HepG2 (cell line): ENCODE measurements at regions not wholly inside any gene's neighbourhood (a gene's known extent, or its start where the extent isn't known, plus 50 kb on each side); places are given as distances from the start of the nearest gene placed in this dataset.

Experiments
- ATAC-seq: fragments of 200-7000 bp; cut with Tn5 transposase; 3 replicates; pipeline ENCODE4 v1.9.1; 2020; ENCODE audit warnings: mild to moderate bottlenecking, moderate library complexity
- BruUV-seq: library from RNA; stranded (reverse); fragments of 400-500 nt; replicated peaks from 2 replicates; lab custom pipeline; 2021; lab: Mats Ljungman, UMichigan
- CTCF ChIA-PET: fragments of 300-600 bp; formaldehyde crosslinking; extraction: SDS; loops from one replicate; lab custom pipeline; 2021; ENCODE audit warnings: low total read pairs, inconsistent platforms, low intra/inter-chr PET ratio; lab: Yijun Ruan, JAX
- POLR2A ChIA-PET: fragments of 350-600 bp; sonication (Branson Sonifier 250); formaldehyde crosslinking; loops from one replicate; lab custom pipeline; 2020; ENCODE audit warnings: antibody characterized with exemption, inconsistent platforms; lab: Yijun Ruan, JAX
- DNase-seq: peaks from one replicate; pipeline ENCODE4 v3.0.0-alpha.2; 2015; ENCODE audit warnings: low spot score
- FAIRE-seq: peaks from 3 replicates; lab custom pipeline; 2011; peaks lifted over from hg19 to GRCh38; lab: Jason Lieb, UNC
- H2AFZ ChIP-seq: one replicate; pipeline ENCODE4 v1.6.1; 2011; ENCODE audit warnings: low read length, inconsistent platforms
- H3K27ac ChIP-seq: fragments of 300-600 bp; 3 replicates; pipeline ENCODE4 v1.8.0; 2011; ENCODE audit warnings: mixed run types, mild to moderate bottlenecking, mixed read lengths, low read length, inconsistent platforms; ENCODE audit not compliant: insufficient read depth; ENCODE audit errors: extremely low read length
- H3K27me3 ChIP-seq, 2 experiments: fragments of 200-600 bp in 1 of 2; 2 replicates in 1 of 2; 3 replicates in 1 of 2; pipeline versions ENCODE4 v1.6.0 to v1.8.0; 2011; ENCODE audit warnings: low read length in 2 of 2, mild to moderate bottlenecking in 2 of 2, moderate library complexity in 2 of 2, inconsistent platforms in 1 of 2; ENCODE audit not compliant: insufficient read depth in 2 of 2, control insufficient read depth in 1 of 2
- H3K36me3 ChIP-seq, 2 experiments: fragments of 200-600 bp in 1 of 2; replicated peaks in 1 of 2; 2 replicates in 1 of 2; 3 replicates in 1 of 2; pipeline versions ENCODE4 v1.5.1 to v1.8.0; 2011; ENCODE audit warnings: low read length in 2 of 2, inconsistent platforms in 1 of 2; ENCODE audit not compliant: insufficient read depth in 2 of 2, control insufficient read depth in 1 of 2
- H3K4me1 ChIP-seq: 2 replicates; pipeline ENCODE4 v1.5.1; 2012; ENCODE audit warnings: low read length, inconsistent platforms; ENCODE audit not compliant: insufficient read depth
- H3K4me2 ChIP-seq: 2 replicates; pipeline ENCODE4 v1.6.0; 2011; ENCODE audit warnings: low read depth, low read length, inconsistent platforms
- H3K4me3 ChIP-seq, 3 experiments: fragments of 200-600 bp in 1 of 3; sonication (generic), shearing (Covaris generic) in 1 of 3; replicated peaks in 1 of 3; 2 replicates each; pipeline ENCODE4 v1.5.1; 2011 to 2016; ENCODE audit warnings: low read length in 3 of 3, inconsistent platforms in 2 of 3, low read depth in 2 of 3, mild to moderate bottlenecking in 2 of 3, control low read depth in 1 of 3, mixed read lengths in 1 of 3; ENCODE audit not compliant: insufficient read depth in 1 of 3
- H3K79me2 ChIP-seq: one replicate; pipeline ENCODE4 v1.6.1; 2011; ENCODE audit warnings: low read length, inconsistent platforms; ENCODE audit not compliant: insufficient read depth
- H3K9ac ChIP-seq: 2 replicates; pipeline ENCODE4 v1.6.0; 2011; ENCODE audit warnings: mild to moderate bottlenecking, low read depth, low read length, inconsistent platforms; ENCODE audit not compliant: insufficient read depth
- H3K9me3 ChIP-seq: 2 replicates; pipeline ENCODE4 v1.5.1; 2012; ENCODE audit warnings: mild to moderate bottlenecking, low read length
- H4K20me1 ChIP-seq: 2 replicates; pipeline ENCODE4 v1.6.0; 2011; ENCODE audit warnings: inconsistent platforms, mild to moderate bottlenecking, low read length, moderate library complexity; ENCODE audit not compliant: insufficient read depth
- AGO2 ChIP-seq: fragments of 200-400 bp; formaldehyde crosslinking; optimal IDR thresholded peaks from 2 replicates; pipeline ENCODE3; 2017; ENCODE audit warnings: mild to moderate bottlenecking, low read depth, low read length, moderate library complexity
- ARID2 ChIP-seq: sonication (generic); formaldehyde crosslinking; IDR thresholded peaks from 2 replicates; pipeline ENCODE4 v1.8.1; 2022; ENCODE audit warnings: mild to moderate bottlenecking, missing genetic modification reagents, borderline replicate concordance
- NFRKB ChIP-seq: fragments of 450-650 bp; IDR thresholded peaks from 2 replicates; pipeline ENCODE4 v1.6.1; 2017
- NFYC ChIP-seq: IDR thresholded peaks from 2 replicates; pipeline ENCODE4 v1.6.1; 2016; ENCODE audit warnings: missing genetic modification reagents, missing compliant biosample characterization
- SATB2 ChIP-seq: sonication (generic); formaldehyde crosslinking; IDR thresholded peaks from 2 replicates; pipeline ENCODE4 v1.5.0; 2020; ENCODE audit warnings: missing genetic modification reagents
- SNAPC2 ChIP-seq: sonication (generic); formaldehyde crosslinking; IDR thresholded peaks from 2 replicates; pipeline ENCODE4 v1.8.1; 2022; ENCODE audit warnings: mild to moderate bottlenecking, missing genetic modification reagents
- ZNF225 ChIP-seq: sonication (generic); formaldehyde crosslinking; IDR thresholded peaks from 2 replicates; pipeline ENCODE4 v1.4.0; 2020; ENCODE audit warnings: mild to moderate bottlenecking, missing genetic modification reagents
- ZNF350 ChIP-seq: sonication (generic); formaldehyde crosslinking; IDR thresholded peaks from 2 replicates; pipeline ENCODE4 v1.4.0; 2020; ENCODE audit warnings: mild to moderate bottlenecking, low read depth, missing genetic modification reagents, borderline replicate concordance
- ZNF460 ChIP-seq: sonication (generic); formaldehyde crosslinking; IDR thresholded peaks from 2 replicates; pipeline ENCODE4 v1.5.1; 2020; ENCODE audit warnings: missing genetic modification reagents, mild to moderate bottlenecking, borderline replicate concordance
- ZNF703 ChIP-seq: sonication (generic); formaldehyde crosslinking; IDR thresholded peaks from 2 replicates; pipeline ENCODE4 v1.5.1; 2020; ENCODE audit warnings: missing genetic modification reagents, mild to moderate bottlenecking, moderate library complexity, borderline replicate concordance
- WGBS: methylation state at CpG from one replicate; pipeline ENCODE4 v1.1.6; 2017; ENCODE audit warnings: low lambda C conversion rate; 5-methylcytosine and 5-hydroxymethylcytosine counted together
- in situ Hi-C: cut with HindIII; loops from 2 replicates; pipeline ENCODE4 v1.10.0; 2017; ENCODE audit warnings: low pct_unique_long_range_greater_than_20kb; ENCODE audit not compliant: extremely low pct_ligation_motif_present
- intact Hi-C: fragments of 100-400 bp; cut with micrococcal nuclease; formaldehyde crosslinking; loops from one replicate; pipeline ENCODE4 v1.10.0; 2022; ENCODE audit not compliant: unreplicated experiment
- TF ChIP-seq, protein P1 (sequence below): sonication (generic); formaldehyde crosslinking; IDR thresholded peaks from 2 replicates; pipeline ENCODE4 v1.4.0; 2020; ENCODE audit warnings: low read depth, missing genetic modification reagents
- TF ChIP-seq, protein P2 (sequence below): sonication (generic); formaldehyde crosslinking; IDR thresholded peaks from 2 replicates; pipeline ENCODE4 v1.5.0; 2020; ENCODE audit warnings: mild to moderate bottlenecking, missing genetic modification reagents, borderline replicate concordance
- TF ChIP-seq, protein P3 (sequence below): sonication (generic); formaldehyde crosslinking; conservative IDR thresholded peaks from 2 replicates; pipeline ENCODE4 v1.5.0; 2020; ENCODE audit warnings: missing genetic modification reagents
- TF ChIP-seq, protein P4 (sequence below): IDR thresholded peaks from 2 replicates; pipeline ENCODE4 v1.6.1; 2016; ENCODE audit warnings: mild to moderate bottlenecking

DNA sequence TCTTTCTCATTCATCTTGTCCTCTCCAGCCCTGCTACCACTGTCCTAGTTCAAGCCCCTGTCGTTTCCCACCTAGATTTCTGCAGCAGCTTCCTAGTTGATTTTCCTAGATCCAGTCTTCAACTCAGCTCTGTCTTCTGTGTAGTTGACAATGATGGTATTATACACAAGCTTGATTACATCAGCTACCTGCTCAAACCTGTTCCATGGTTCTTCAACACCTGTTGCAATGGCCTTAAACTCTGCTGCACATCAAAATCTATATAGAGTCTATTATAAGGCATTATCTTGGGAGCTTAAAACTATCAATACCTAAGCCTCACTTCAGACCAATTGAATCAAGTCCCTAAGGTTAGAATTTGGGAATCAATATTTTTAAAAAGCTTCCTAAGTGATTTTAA is 71.7 kb upstream of the PELI2 start:
- 0% methylated on average over 1 of the region's 1 CpG for WGBS
- ChIA-PET CTCF (no interaction called here), POLR2A (no interaction called here)
- no peak for DNase-seq
- H3K4me1 ChIP-seq: no peaks in the 10 kb centered on the region
- H4K20me1 ChIP-seq: no peaks in the 10 kb centered on the region
- no peak overlapping the region for H3K4me3 ChIP-seq
- no peaks in the 10 kb centered on the region for H3K79me2 ChIP-seq
- TF ChIP-seq NFYC (no peak), AGO2 (no peak), NFRKB (no peak), ZNF350 (CRISPR knock-in tag) (no peak), ZNF703 (CRISPR knock-in tag) (no peak), ARID2 (CRISPR knock-in tag) (no peak), ZNF460 (CRISPR knock-in tag) (no peak), SATB2 (no peak), SNAPC2 (CRISPR knock-in tag) (no peak), ZNF225 (CRISPR knock-in tag) (no peak)
- TF ChIP-seq, protein P1, sequence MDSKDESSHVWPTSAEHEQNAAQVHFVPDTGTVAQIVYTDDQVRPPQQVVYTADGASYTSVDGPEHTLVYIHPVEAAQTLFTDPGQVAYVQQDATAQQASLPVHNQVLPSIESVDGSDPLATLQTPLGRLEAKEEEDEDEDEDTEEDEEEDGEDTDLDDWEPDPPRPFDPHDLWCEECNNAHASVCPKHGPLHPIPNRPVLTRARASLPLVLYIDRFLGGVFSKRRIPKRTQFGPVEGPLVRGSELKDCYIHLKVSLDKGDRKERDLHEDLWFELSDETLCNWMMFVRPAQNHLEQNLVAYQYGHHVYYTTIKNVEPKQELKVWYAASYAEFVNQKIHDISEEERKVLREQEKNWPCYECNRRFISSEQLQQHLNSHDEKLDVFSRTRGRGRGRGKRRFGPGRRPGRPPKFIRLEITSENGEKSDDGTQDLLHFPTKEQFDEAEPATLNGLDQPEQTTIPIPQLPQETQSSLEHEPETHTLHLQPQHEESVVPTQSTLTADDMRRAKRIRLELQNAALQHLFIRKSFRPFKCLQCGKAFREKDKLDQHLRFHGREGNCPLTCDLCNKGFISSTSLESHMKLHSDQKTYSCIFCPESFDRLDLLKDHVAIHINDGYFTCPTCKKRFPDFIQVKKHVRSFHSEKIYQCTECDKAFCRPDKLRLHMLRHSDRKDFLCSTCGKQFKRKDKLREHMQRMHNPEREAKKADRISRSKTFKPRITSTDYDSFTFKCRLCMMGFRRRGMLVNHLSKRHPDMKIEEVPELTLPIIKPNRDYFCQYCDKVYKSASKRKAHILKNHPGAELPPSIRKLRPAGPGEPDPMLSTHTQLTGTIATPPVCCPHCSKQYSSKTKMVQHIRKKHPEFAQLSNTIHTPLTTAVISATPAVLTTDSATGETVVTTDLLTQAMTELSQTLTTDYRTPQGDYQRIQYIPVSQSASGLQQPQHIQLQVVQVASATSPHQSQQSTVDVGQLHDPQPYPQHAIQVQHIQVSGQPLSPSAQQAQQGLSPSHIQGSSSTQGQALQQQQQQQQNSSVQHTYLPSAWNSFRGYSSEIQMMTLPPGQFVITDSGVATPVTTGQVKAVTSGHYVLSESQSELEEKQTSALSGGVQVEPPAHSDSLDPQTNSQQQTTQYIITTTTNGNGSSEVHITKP (CRISPR knock-in tag): no peak
- TF ChIP-seq, protein P2, sequence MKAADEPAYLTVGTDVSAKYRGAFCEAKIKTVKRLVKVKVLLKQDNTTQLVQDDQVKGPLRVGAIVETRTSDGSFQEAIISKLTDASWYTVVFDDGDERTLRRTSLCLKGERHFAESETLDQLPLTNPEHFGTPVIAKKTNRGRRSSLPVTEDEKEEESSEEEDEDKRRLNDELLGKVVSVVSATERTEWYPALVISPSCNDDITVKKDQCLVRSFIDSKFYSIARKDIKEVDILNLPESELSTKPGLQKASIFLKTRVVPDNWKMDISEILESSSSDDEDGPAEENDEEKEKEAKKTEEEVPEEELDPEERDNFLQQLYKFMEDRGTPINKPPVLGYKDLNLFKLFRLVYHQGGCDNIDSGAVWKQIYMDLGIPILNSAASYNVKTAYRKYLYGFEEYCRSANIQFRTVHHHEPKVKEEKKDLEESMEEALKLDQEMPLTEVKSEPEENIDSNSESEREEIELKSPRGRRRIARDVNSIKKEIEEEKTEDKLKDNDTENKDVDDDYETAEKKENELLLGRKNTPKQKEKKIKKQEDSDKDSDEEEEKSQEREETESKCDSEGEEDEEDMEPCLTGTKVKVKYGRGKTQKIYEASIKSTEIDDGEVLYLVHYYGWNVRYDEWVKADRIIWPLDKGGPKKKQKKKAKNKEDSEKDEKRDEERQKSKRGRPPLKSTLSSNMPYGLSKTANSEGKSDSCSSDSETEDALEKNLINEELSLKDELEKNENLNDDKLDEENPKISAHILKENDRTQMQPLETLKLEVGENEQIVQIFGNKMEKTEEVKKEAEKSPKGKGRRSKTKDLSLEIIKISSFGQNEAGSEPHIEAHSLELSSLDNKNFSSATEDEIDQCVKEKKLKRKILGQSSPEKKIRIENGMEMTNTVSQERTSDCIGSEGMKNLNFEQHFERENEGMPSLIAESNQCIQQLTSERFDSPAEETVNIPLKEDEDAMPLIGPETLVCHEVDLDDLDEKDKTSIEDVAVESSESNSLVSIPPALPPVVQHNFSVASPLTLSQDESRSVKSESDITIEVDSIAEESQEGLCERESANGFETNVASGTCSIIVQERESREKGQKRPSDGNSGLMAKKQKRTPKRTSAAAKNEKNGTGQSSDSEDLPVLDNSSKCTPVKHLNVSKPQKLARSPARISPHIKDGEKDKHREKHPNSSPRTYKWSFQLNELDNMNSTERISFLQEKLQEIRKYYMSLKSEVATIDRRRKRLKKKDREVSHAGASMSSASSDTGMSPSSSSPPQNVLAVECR (CRISPR knock-in tag): no peak
- TF ChIP-seq, protein P3, sequence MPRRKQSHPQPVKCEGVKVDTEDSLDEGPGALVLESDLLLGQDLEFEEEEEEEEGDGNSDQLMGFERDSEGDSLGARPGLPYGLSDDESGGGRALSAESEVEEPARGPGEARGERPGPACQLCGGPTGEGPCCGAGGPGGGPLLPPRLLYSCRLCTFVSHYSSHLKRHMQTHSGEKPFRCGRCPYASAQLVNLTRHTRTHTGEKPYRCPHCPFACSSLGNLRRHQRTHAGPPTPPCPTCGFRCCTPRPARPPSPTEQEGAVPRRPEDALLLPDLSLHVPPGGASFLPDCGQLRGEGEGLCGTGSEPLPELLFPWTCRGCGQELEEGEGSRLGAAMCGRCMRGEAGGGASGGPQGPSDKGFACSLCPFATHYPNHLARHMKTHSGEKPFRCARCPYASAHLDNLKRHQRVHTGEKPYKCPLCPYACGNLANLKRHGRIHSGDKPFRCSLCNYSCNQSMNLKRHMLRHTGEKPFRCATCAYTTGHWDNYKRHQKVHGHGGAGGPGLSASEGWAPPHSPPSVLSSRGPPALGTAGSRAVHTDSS (CRISPR knock-in tag): no peak
- TF ChIP-seq, protein P4, sequence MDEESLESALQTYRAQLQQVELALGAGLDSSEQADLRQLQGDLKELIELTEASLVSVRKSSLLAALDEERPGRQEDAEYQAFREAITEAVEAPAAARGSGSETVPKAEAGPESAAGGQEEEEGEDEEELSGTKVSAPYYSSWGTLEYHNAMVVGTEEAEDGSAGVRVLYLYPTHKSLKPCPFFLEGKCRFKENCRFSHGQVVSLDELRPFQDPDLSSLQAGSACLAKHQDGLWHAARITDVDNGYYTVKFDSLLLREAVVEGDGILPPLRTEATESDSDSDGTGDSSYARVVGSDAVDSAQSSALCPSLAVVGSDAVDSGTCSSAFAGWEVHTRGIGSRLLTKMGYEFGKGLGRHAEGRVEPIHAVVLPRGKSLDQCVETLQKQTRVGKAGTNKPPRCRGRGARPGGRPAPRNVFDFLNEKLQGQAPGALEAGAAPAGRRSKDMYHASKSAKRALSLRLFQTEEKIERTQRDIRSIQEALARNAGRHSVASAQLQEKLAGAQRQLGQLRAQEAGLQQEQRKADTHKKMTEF: no peak
- H3K27ac ChIP-seq: no peak overlapping the region
- in situ Hi-C loops: no loop called here
- H3K9me3 ChIP-seq: no peaks in the 10 kb centered on the region
- no peaks in the 10 kb centered on the region for H3K36me3 ChIP-seq
- no peak overlapping the region for H3K4me2 ChIP-seq
- H2AFZ ChIP-seq: no peak overlapping the region
- FAIRE-seq: no peak
- H3K9ac ChIP-seq: no peak overlapping the region
- intact Hi-C loops: no loop called here
- H3K27me3 ChIP-seq: no peaks in the 10 kb centered on the region
- no peak for ATAC-seq
- BruUV-seq: no TSS peak
